NB4 (cell line): ENCODE measurements at regions not wholly inside any gene's neighbourhood (a gene's known extent, or its start where the extent isn't known, plus 50 kb on each side); places are given as distances from the start of the nearest gene placed in this dataset.

Experiments used
- CTCF ChIP-seq: IDR thresholded peaks from one replicate; pipeline ENCODE4 v1.5.1; 2012; ENCODE audit warnings: low read depth, low read length
- POLR2A ChIP-seq: IDR thresholded peaks from 2 replicates; pipeline ENCODE4 v1.6.1; 2011; ENCODE audit warnings: mild to moderate bottlenecking; ENCODE audit not compliant: insufficient read length; ENCODE audit errors: extremely low read depth

- TF ChIP-seq POLR2A (no peak), CTCF (no peak)
These were observed 650.8 kb upstream of the KIRREL3 start for GRCh38 chr11:127651175-127651887.
